WERI-Rb-1 (cell line): ENCODE measurements at regions not wholly inside any gene's neighbourhood (a gene's known extent, or its start where the extent isn't known, plus 50 kb on each side); places are given as distances from the start of the nearest gene placed in this dataset.
A peak's percentile ranks its signal among the peaks of the same experiment; 100 is the strongest.

ENCODE experiments used
- DNase-seq: peaks from one replicate; pipeline ENCODE4 v3.0.0-alpha.2; 2020
- H3K27ac ChIP-seq: fragments of 250-450 bp; sonication (Bioruptor Pico); 2 replicates; pipeline ENCODE4 v1.5.1; 2020; ENCODE audit warnings: mild to moderate bottlenecking, moderate library complexity
- H3K27me3 ChIP-seq: fragments of 250-450 bp; sonication (Bioruptor Pico); 2 replicates; pipeline ENCODE4 v1.5.1; 2021; ENCODE audit warnings: mild to moderate bottlenecking, low read depth, moderate library complexity; ENCODE audit not compliant: insufficient read depth, severe bottlenecking
- H3K36me3 ChIP-seq: fragments of 250-450 bp; sonication (Bioruptor Pico); 2 replicates; pipeline ENCODE4 v1.5.1; 2020; ENCODE audit warnings: mild to moderate bottlenecking, moderate library complexity
- H3K4me3 ChIP-seq: 2 replicates; pipeline ENCODE4 v1.5.1; 2011; ENCODE audit warnings: low read depth, mild to moderate bottlenecking, control low read depth, low read length
- H3K9me3 ChIP-seq: fragments of 250-450 bp; sonication (Bioruptor Pico); 2 replicates; pipeline ENCODE4 v1.5.1; 2021; ENCODE audit warnings: mild to moderate bottlenecking, moderate library complexity; ENCODE audit not compliant: severe bottlenecking
- CTCF ChIP-seq: IDR thresholded peaks from 2 replicates; pipeline ENCODE4 v1.5.1; 2011; ENCODE audit warnings: low read depth, mild to moderate bottlenecking, control low read depth, inconsistent platforms, low read length

- H3K4me3 ChIP-seq: no peak overlapping the region
- no peak overlapping the region for H3K27ac ChIP-seq
- H3K36me3 ChIP-seq: no peaks in the 10 kb centered on the region
- DNase-seq: peak; percentile 12
- peak; percentile 75 for TF ChIP-seq CTCF
- H3K27me3 ChIP-seq: peaks cover 25% of the 10 kb centered on the region
- no peaks in the 10 kb centered on the region for H3K9me3 ChIP-seq
Measured at GRCh38 chrX:138128027-138128671, 562.2 kb downstream of the ZIC3 start.

GRCh38 chrX:138150709-138151108 lies 560.8 kb downstream of the FGF13 start:
- H3K27ac ChIP-seq: no peak overlapping the region
- no peak for DNase-seq
- no peak overlapping the region for H3K4me3 ChIP-seq
- no peaks in the 10 kb centered on the region for H3K36me3 ChIP-seq
- TF ChIP-seq CTCF: no peak
- H3K27me3 ChIP-seq: peaks cover 14% of the 10 kb centered on the region
- no peaks in the 10 kb centered on the region for H3K9me3 ChIP-seq

- Histone ChIP-seq H3K36me3 (no peaks in the 10 kb centered on the region), H3K9me3 (no peaks in the 10 kb centered on the region), H3K27me3 (peaks cover 36% of the 10 kb centered on the region), H3K27ac (no peak overlapping the region), H3K4me3 (no peak overlapping the region)
- DNase-seq: no peak
- no peak for TF ChIP-seq CTCF
Measured at GRCh38 chrX:138157850-138158249, 553.7 kb downstream of the FGF13 start.

- DNase-seq: peak; percentile 12
- H3K27me3 ChIP-seq: peaks cover 8% of the 10 kb centered on the region
- H3K36me3 ChIP-seq: no peaks in the 10 kb centered on the region
- H3K9me3 ChIP-seq: no peaks in the 10 kb centered on the region
- peak; percentile 31 for TF ChIP-seq CTCF
- H3K27ac ChIP-seq: no peak overlapping the region
- no peak overlapping the region for H3K4me3 ChIP-seq
Measured at GRCh38 chrX:138191998-138192397, 519.5 kb downstream of the FGF13 start.

GRCh38 chrX:138229718-138230117 lies 481.8 kb downstream of the FGF13 start:
- Histone ChIP-seq H3K9me3 (no peaks in the 10 kb centered on the region), H3K27ac (no peak overlapping the region), H3K36me3 (no peaks in the 10 kb centered on the region), H3K4me3 (no peak overlapping the region), H3K27me3 (peaks cover 10% of the 10 kb centered on the region)
- TF ChIP-seq CTCF: no peak
- no peak for DNase-seq

DNA sequence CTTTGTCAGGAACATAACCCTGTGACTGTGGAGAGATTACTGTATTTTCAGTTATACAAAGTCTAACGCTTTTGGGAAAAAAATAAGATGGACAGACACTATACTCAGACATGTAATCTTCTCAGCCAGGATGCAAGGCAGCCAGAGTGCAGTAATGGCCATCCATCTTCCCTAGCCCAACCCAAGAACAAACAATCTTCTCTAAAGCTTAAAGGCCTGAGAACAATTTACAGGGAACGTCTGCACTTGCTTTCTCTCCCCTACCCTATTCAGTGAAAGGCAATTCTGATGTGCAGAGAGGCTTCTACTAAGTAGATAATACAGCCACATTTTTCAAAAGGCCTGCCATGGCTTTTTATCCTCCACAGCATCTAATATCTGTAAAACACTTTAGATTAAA lies 471.3 kb downstream of the FGF13 start:
- Histone ChIP-seq H3K9me3 (no peaks in the 10 kb centered on the region), H3K36me3 (no peaks in the 10 kb centered on the region), H3K27ac (no peak overlapping the region), H3K27me3 (peaks cover 15% of the 10 kb centered on the region), H3K4me3 (no peak overlapping the region)
- TF ChIP-seq CTCF: no peak
- no peak for DNase-seq
